ENCODE measurements at regions not wholly inside any gene's neighbourhood (a gene's known extent, or its start where the extent isn't known, plus 50 kb on each side); places are given as distances from the start of the nearest gene placed in this dataset.
"Not testable (repeated sequence)": the region's sequence is repeated elsewhere in the genome, so short reads cannot be mapped to it uniquely, and the experiment has no call there.

- no peak overlapping the region for H3K27ac ChIP-seq (ENCODE audit: low read length)
- H3K4me3 ChIP-seq (ENCODE audit: low read length): no peak overlapping the region
- no peak overlapping the region for H3K9ac ChIP-seq (ENCODE audit: low read length)
- H3K9me3 ChIP-seq (replicated peaks; ENCODE audit: insufficient read depth, low read length): no peaks in the 10 kb centered on the region
- H2AFZ ChIP-seq (ENCODE audit: low read length): no peak overlapping the region
- no peaks in the 10 kb centered on the region for H3K79me2 ChIP-seq (ENCODE audit: low read length)
- TF ChIP-seq CTCF (IDR thresholded peaks at IDR 0.05; ENCODE audit: low read length) (no peak), EZH2phosphoT487 (IDR thresholded peaks at IDR 0.05; ENCODE audit: low read length) (no peak), EZH2 (optimal IDR thresholded peaks at IDR 0.05; ENCODE audit: low read depth, low read length) (no peak)
- peaks cover 45% of the 10 kb centered on the region; the same call in 1 of the 2 replicates for H3K27me3 ChIP-seq (replicated peaks; ENCODE audit: insufficient read depth, low read length)
- no peak overlapping the region for H3K4me2 ChIP-seq (ENCODE audit: low read depth, low read length)
- no peaks in the 10 kb centered on the region for H3K4me1 ChIP-seq (ENCODE audit: low read length)
- no peak for DNase-seq
- no peaks in the 10 kb centered on the region for H3K9me2 ChIP-seq (replicated peaks; ENCODE audit: insufficient read depth, low read length)
- H4K20me1 ChIP-seq (ENCODE audit: insufficient read depth, low read length): no peaks in the 10 kb centered on the region
- no peaks in the 10 kb centered on the region for H3K36me3 ChIP-seq (replicated peaks; ENCODE audit: insufficient read depth, low read length)
- no peaks in the 10 kb centered on the region for H3F3A ChIP-seq (ENCODE audit: insufficient read depth, low read length)
These were observed 163.1 kb upstream of the GRIK3 start for GRCh38 chr1:37197411-37197810.

GRCh38 chr1:37214305-37214704 is 180.0 kb upstream of the GRIK3 start:
- not testable (repeated sequence) for H2AFZ ChIP-seq (ENCODE audit: low read length); DNase-seq; H4K20me1 ChIP-seq (ENCODE audit: insufficient read depth, low read length); H3K9ac ChIP-seq (ENCODE audit: low read length); H3K4me3 ChIP-seq (ENCODE audit: low read length); H3F3A ChIP-seq (ENCODE audit: insufficient read depth, low read length); H3K4me1 ChIP-seq (ENCODE audit: low read length); H3K4me2 ChIP-seq (ENCODE audit: low read depth, low read length); H3K9me3 ChIP-seq (replicated peaks; ENCODE audit: insufficient read depth, low read length); H3K9me2 ChIP-seq (replicated peaks; ENCODE audit: insufficient read depth, low read length); H3K27me3 ChIP-seq (replicated peaks; ENCODE audit: insufficient read depth, low read length); H3K79me2 ChIP-seq (ENCODE audit: low read length); H3K36me3 ChIP-seq (replicated peaks; ENCODE audit: insufficient read depth, low read length); H3K27ac ChIP-seq (ENCODE audit: low read length)

- no peak overlapping the region for H2AFZ ChIP-seq (ENCODE audit: low read length)
- H3K9ac ChIP-seq (ENCODE audit: low read length): no peak overlapping the region
- H3K9me3 ChIP-seq (replicated peaks; ENCODE audit: insufficient read depth, low read length): no peaks in the 10 kb centered on the region
- no peaks in the 10 kb centered on the region for H3F3A ChIP-seq (ENCODE audit: insufficient read depth, low read length)
- no peak for DNase-seq
- H3K9me2 ChIP-seq (replicated peaks; ENCODE audit: insufficient read depth, low read length): no peaks in the 10 kb centered on the region
- no peak overlapping the region for H3K4me2 ChIP-seq (ENCODE audit: low read depth, low read length)
- H3K27ac ChIP-seq (ENCODE audit: low read length): no peak overlapping the region
- no peaks in the 10 kb centered on the region for H3K36me3 ChIP-seq (replicated peaks; ENCODE audit: insufficient read depth, low read length)
- no peaks in the 10 kb centered on the region for H3K79me2 ChIP-seq (ENCODE audit: low read length)
- no peaks in the 10 kb centered on the region for H3K4me1 ChIP-seq (ENCODE audit: low read length)
- no peak overlapping the region for H3K4me3 ChIP-seq (ENCODE audit: low read length)
- no peaks in the 10 kb centered on the region for H4K20me1 ChIP-seq (ENCODE audit: insufficient read depth, low read length)
- no peak for TF ChIP-seq EZH2phosphoT487 (IDR thresholded peaks at IDR 0.05; ENCODE audit: low read length)
- TF ChIP-seq CTCF (IDR thresholded peaks at IDR 0.05; ENCODE audit: low read length): no peak
- TF ChIP-seq EZH2 (optimal IDR thresholded peaks at IDR 0.05; ENCODE audit: low read depth, low read length): no peak
- H3K27me3 ChIP-seq (replicated peaks; ENCODE audit: insufficient read depth, low read length): peaks cover 64% of the 10 kb centered on the region
These were observed 199.3 kb upstream of the GRIK3 start for GRCh38 chr1:37233606-37234005.

- H3K9me2 ChIP-seq (replicated peaks; ENCODE audit: insufficient read depth, low read length): no peaks in the 10 kb centered on the region
- H3K79me2 ChIP-seq (ENCODE audit: low read length): no peaks in the 10 kb centered on the region
- DNase-seq: no peak
- no peaks in the 10 kb centered on the region for H3K9me3 ChIP-seq (replicated peaks; ENCODE audit: insufficient read depth, low read length)
- TF ChIP-seq CTCF (IDR thresholded peaks at IDR 0.05; ENCODE audit: low read length) (no peak), EZH2phosphoT487 (IDR thresholded peaks at IDR 0.05; ENCODE audit: low read length) (no peak), EZH2 (optimal IDR thresholded peaks at IDR 0.05; ENCODE audit: low read depth, low read length) (no peak)
- no peaks in the 10 kb centered on the region for H3K4me1 ChIP-seq (ENCODE audit: low read length)
- no peaks in the 10 kb centered on the region for H3K36me3 ChIP-seq (replicated peaks; ENCODE audit: insufficient read depth, low read length)
- peaks cover 77% of the 10 kb centered on the region for H3K27me3 ChIP-seq (replicated peaks; ENCODE audit: insufficient read depth, low read length)
- no peaks in the 10 kb centered on the region for H4K20me1 ChIP-seq (ENCODE audit: insufficient read depth, low read length)
- no peak overlapping the region for H3K4me3 ChIP-seq (ENCODE audit: low read length)
- H3F3A ChIP-seq (ENCODE audit: insufficient read depth, low read length): no peaks in the 10 kb centered on the region
- no peak overlapping the region for H3K27ac ChIP-seq (ENCODE audit: low read length)
- no peak overlapping the region for H3K9ac ChIP-seq (ENCODE audit: low read length)
- H2AFZ ChIP-seq (ENCODE audit: low read length): no peak overlapping the region
- no peak overlapping the region for H3K4me2 ChIP-seq (ENCODE audit: low read depth, low read length)
These were observed 200.7 kb upstream of the GRIK3 start for GRCh38 chr1:37234941-37235418.

Measured in MM.1S (cell line).